HuH-7 (cell line): ENCODE measurements at regions not wholly inside any gene's neighbourhood (a gene's known extent, or its start where the extent isn't known, plus 50 kb on each side); places are given as distances from the start of the nearest gene placed in this dataset.

Experiments used
- DNase-seq: peaks from one replicate; pipeline ENCODE4 v3.0.0; 2011; ENCODE audit warnings: low spot score

- DNase-seq = no peak
Observed at GRCh38 chr7:33727315-33727714, 178.0 kb upstream of the BMPER start.

- DNase-seq = no peak
Observed at GRCh38 chr7:33728873-33729551, 176.3 kb upstream of the BMPER start.

- no peak for DNase-seq
Observed at GRCh38 chr7:33729726-33730125, 175.6 kb upstream of the BMPER start.

GRCh38 chr7:33730958-33731357 lies 174.4 kb upstream of the BMPER start:
- no peak for DNase-seq

GRCh38 chr7:33731912-33732311 lies 173.4 kb upstream of the BMPER start:
- DNase-seq = no peak

GRCh38 chr7:33732462-33732861 lies 172.9 kb upstream of the BMPER start:
- no peak for DNase-seq

- no peak for DNase-seq
Observed at GRCh38 chr7:33733870-33734650, 171.3 kb upstream of the BMPER start.

GRCh38 chr7:33735403-33735802 lies 169.9 kb upstream of the BMPER start:
- no peak for DNase-seq

- DNase-seq = no peak
Observed at GRCh38 chr7:33736521-33737221, 168.7 kb upstream of the BMPER start.

- no peak for DNase-seq
Observed at GRCh38 chr7:33738260-33738935, 166.9 kb upstream of the BMPER start.

- DNase-seq = no peak
Observed at GRCh38 chr7:33739286-33739685, 166.1 kb upstream of the BMPER start.

- no peak for DNase-seq
Observed at GRCh38 chr7:33742521-33742920, 162.8 kb upstream of the BMPER start.

GRCh38 chr7:33742999-33743587 lies 162.2 kb upstream of the BMPER start:
- no peak for DNase-seq

- no peak for DNase-seq
Observed at GRCh38 chr7:33743594-33743993, 161.7 kb upstream of the BMPER start.

- DNase-seq = no peak
Observed at GRCh38 chr7:33744293-33745075, 160.9 kb upstream of the BMPER start.

- no peak for DNase-seq
Observed at GRCh38 chr7:33745934-33746333, 159.4 kb upstream of the BMPER start.

- DNase-seq = no peak
Observed at GRCh38 chr7:33748793-33749192, 156.5 kb upstream of the BMPER start.

- no peak for DNase-seq
Observed at GRCh38 chr7:33750177-33750576, 155.2 kb upstream of the BMPER start.

GRCh38 chr7:33751443-33751842 lies 153.9 kb upstream of the BMPER start:
- DNase-seq = no peak

GRCh38 chr7:33753881-33754525 lies 151.3 kb upstream of the BMPER start:
- DNase-seq = no peak
